VCaP (cell line): ENCODE measurements at regions not wholly inside any gene's neighbourhood (a gene's known extent, or its start where the extent isn't known, plus 50 kb on each side); places are given as distances from the start of the nearest gene placed in this dataset.

Experiments
- H3K27ac ChIP-seq: fragments of 450-650 bp; 2 replicates; pipeline ENCODE4 v1.5.1; 2017
- TF ChIP-seq, protein P1 (sequence below): fragments of 450-650 bp; conservative IDR thresholded peaks from 2 replicates; pipeline ENCODE4 v1.5.1; 2017; ENCODE audit warnings: mild to moderate bottlenecking, moderate library complexity

DNA sequence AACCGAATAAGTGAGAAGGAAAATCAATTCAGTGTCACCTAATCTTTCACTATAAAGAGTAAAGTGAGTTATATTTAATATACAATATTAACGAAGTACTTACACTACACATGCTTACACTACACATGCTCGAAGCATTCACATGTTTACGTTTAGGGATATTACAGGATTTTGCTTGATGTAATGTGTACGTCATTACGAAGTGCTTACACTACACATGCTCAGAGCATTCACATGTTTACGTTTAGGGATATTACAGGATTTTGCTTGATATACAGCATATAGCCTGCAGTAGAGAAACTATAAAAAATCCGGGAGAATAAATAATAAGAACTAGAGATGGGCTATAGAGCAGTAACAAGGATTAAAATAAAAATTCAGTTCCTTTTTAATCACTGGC, 538.8 kb upstream of the CXADR start:
- TF ChIP-seq, protein P1, sequence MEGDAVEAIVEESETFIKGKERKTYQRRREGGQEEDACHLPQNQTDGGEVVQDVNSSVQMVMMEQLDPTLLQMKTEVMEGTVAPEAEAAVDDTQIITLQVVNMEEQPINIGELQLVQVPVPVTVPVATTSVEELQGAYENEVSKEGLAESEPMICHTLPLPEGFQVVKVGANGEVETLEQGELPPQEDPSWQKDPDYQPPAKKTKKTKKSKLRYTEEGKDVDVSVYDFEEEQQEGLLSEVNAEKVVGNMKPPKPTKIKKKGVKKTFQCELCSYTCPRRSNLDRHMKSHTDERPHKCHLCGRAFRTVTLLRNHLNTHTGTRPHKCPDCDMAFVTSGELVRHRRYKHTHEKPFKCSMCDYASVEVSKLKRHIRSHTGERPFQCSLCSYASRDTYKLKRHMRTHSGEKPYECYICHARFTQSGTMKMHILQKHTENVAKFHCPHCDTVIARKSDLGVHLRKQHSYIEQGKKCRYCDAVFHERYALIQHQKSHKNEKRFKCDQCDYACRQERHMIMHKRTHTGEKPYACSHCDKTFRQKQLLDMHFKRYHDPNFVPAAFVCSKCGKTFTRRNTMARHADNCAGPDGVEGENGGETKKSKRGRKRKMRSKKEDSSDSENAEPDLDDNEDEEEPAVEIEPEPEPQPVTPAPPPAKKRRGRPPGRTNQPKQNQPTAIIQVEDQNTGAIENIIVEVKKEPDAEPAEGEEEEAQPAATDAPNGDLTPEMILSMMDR: no peak
- no peak overlapping the region for H3K27ac ChIP-seq

DNA sequence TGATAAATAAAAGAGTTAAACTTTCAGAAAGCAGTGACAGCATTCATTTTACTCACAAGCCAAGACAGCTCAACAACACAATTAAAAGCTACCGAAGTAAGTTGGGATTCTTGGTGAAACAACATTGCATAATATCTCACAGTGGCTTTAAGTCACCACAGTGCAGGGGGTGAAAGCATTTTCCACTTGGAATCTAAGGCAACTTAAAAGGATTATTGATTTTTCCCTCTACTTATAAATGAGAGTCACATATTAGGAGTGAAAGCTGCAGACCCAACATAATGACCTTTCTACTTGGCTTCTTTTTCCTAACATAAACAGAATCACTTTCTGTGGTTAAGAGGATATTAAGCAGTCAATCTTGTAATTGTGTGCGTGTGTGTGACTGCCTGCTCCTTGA, 536.6 kb upstream of the CXADR start:
- H3K27ac ChIP-seq: no peak overlapping the region
- TF ChIP-seq, protein P1: no peak

DNA sequence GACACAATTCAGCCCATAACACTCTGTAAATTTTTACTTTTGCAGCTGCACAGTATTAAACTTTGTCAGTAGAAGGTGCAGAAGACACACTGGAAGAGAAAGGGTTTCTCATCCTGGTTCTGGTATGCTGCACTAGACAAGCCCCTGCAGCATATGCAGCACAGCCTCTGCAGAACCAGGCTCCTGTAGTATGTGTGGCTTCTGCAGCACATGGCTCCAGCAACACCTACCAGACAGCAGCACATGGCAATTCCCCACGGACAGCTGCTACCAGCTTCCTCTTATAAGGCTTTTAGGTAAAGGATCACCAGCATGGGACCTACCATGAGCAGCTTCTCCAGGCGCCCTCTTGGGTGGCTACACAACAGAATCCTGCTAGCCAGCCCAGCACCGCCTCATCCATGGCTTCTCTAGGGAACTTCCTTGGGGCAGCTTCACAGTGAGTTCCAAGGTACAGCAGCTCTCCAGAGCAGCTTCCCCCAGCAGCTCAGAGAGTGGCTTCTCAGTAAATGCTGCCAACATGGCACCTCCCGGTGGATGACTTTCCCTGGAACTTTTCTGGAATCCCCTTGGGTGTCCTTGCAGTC, 534.4 kb upstream of the CXADR start:
- TF ChIP-seq, protein P1: no peak
- no peak overlapping the region for H3K27ac ChIP-seq

DNA sequence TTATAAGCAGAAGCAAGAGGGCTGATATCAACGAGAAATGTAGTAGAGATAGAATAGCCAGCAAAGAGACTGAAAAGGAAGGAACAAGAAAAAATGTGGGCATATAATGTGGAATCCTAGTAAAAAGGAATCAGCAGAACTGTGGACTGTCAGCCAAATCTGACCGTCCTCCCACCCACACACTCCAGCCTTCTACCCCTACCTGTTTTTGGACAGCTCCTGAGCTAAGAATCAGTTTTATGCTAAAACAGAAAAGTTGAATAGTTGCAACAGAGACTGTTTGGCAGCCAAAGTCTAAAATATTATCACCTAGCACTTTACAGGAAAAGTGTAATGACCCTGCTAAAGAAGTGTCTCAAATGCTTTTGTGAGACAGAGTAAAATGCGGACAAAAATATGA, 533.3 kb upstream of the CXADR start:
- TF ChIP-seq, protein P1: no peak
- no peak overlapping the region for H3K27ac ChIP-seq

DNA sequence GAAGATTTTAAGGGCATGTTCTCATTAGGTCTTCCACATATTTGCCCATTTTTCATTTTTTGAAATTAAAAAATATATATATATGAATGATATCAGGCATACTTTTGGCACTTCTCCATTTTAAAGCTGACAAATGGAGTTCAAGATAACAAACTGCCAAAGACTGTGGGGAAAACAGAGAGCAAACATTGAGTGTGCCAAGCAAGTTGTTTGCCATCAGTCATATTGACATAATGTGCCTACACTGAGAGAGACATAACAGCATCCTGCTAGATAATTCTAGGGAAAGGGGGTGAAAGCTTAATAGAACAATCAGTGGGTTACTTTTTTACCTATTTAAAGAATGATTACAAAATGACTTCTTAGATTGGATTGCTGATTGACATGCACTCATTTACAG, 529.4 kb upstream of the CXADR start:
- peak overlapping the region; percentile 10; the same call in 1 of the 2 replicates for H3K27ac ChIP-seq
- TF ChIP-seq, protein P1: no peak

DNA sequence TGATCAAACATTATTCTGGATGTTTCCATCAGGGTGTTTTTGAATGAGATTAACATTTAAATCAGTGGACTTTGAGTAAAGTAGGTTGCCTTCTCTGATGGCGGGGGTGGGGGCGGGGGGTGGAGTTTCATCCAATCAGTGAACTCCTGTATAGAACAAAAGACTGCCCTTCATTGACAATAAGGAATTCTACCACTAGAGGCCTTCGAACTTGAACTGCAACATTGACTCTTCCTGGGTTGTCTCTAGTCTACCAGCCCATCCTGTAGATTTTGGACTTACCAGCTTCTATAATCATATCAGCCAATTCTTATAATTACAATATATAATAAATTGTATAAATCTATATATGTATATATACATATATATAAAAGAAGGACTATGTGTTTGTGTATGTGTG, 520.4 kb upstream of the CXADR start:
- TF ChIP-seq, protein P1: no peak
- H3K27ac ChIP-seq: no peak overlapping the region

DNA sequence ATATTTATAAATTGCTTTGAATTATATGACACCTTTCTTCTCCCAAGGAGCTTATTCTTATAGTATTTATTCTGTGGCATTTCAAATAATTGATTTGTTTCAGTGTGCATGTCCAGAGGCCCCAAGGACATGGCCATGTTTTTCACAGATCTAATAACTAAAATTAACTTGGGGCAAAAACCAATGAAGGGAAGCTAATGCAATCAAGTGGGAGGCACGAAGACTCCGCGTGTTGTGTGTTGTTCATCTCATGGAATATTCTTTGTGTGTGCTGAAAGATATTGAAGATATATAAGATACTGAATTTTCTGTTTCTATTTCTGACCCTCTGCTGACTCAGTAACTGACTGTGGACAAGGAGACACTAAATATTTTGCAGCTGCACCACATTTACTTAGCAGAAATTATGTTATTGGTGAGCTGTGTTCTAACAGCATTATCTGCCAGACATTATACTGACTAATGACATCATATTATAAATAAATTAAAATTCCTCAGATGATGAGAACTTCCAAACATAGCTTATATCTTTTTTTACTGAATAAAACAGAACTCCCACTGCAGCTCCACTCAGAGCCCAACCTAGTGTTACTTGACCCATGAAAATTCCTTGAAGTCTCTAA, 519.3 kb upstream of the CXADR start:
- TF ChIP-seq, protein P1: no peak
- H3K27ac ChIP-seq: no peak overlapping the region
